ENCODE measurements at regions not wholly inside any gene's neighbourhood (a gene's known extent, or its start where the extent isn't known, plus 50 kb on each side); places are given as distances from the start of the nearest gene placed in this dataset.

GRCh38 chr20:40932436-40932835 is 96.2 kb upstream of the TOP1 start:
- Histone ChIP-seq H3K4me1 (ENCODE audit: control insufficient read depth, insufficient read depth, low read length) (no peaks in the 10 kb centered on the region), H3K9ac (ENCODE audit: extremely low read depth, low read length, poor library complexity, severe bottlenecking) (no peak overlapping the region), H3K9me3 (ENCODE audit: control insufficient read depth, low read length) (no peaks in the 10 kb centered on the region), H3K4me3 (ENCODE audit: low read length) (no peak overlapping the region), H3K27ac (ENCODE audit: low read depth, low read length) (no peak overlapping the region), H3K27me3 (ENCODE audit: control insufficient read depth, insufficient read depth, low read length, poor library complexity, severe bottlenecking) (no peaks in the 10 kb centered on the region), H3K36me3 (ENCODE audit: control insufficient read depth, insufficient read depth, low read length) (no peaks in the 10 kb centered on the region)
- no peak overlapping the region for H3K4me3 Mint-ChIP-seq
- TF ChIP-seq CTCF (conservative IDR thresholded peaks at IDR 0.05) = no peak
- H3K4me1 Mint-ChIP-seq = no peaks in the 10 kb centered on the region
- DNase-seq = no peak
- no peaks in the 10 kb centered on the region for H3K27me3 Mint-ChIP-seq (ENCODE audit: insufficient read depth)
- 91% methylated on average over 1 of the region's 1 CpG; no CpG with 5 or more reads in 1 of the 2 experiments for WGBS, 2 experiments (ENCODE audit: insufficient coverage in 1 of 2, insufficient read length in 1 of 2)
- H3K27ac Mint-ChIP-seq = no peak overlapping the region
- no peaks in the 10 kb centered on the region for H3K9me3 Mint-ChIP-seq
- H3K36me3 Mint-ChIP-seq (ENCODE audit: low read depth) = no peaks in the 10 kb centered on the region

- Histone ChIP-seq H3K27ac (ENCODE audit: low read depth, low read length) (no peak overlapping the region), H3K4me1 (ENCODE audit: control insufficient read depth, insufficient read depth, low read length) (no peaks in the 10 kb centered on the region), H3K27me3 (ENCODE audit: control insufficient read depth, insufficient read depth, low read length, poor library complexity, severe bottlenecking) (no peaks in the 10 kb centered on the region), H3K9ac (ENCODE audit: extremely low read depth, low read length, poor library complexity, severe bottlenecking) (no peak overlapping the region), H3K4me3 (ENCODE audit: low read length) (no peak overlapping the region), H3K9me3 (ENCODE audit: control insufficient read depth, low read length) (no peaks in the 10 kb centered on the region), H3K36me3 (ENCODE audit: control insufficient read depth, insufficient read depth, low read length) (no peaks in the 10 kb centered on the region)
- DNase-seq = no peak
- no peak for TF ChIP-seq CTCF (conservative IDR thresholded peaks at IDR 0.05)
- no peaks in the 10 kb centered on the region for H3K36me3 Mint-ChIP-seq (ENCODE audit: low read depth)
- no peaks in the 10 kb centered on the region for H3K4me1 Mint-ChIP-seq
- no peak overlapping the region for H3K4me3 Mint-ChIP-seq
- no peak overlapping the region for H3K27ac Mint-ChIP-seq
- peaks cover 2% of the 10 kb centered on the region for H3K27me3 Mint-ChIP-seq (ENCODE audit: insufficient read depth)
- 88 to 100% methylated on average over 1 of the region's 1 CpG for WGBS, 2 experiments (ENCODE audit: insufficient coverage in 1 of 2, insufficient read length in 1 of 2)
- H3K9me3 Mint-ChIP-seq = no peaks in the 10 kb centered on the region
These were observed 94.9 kb upstream of the TOP1 start for GRCh38 chr20:40933758-40934157.

- Mint-ChIP-seq H3K36me3 (ENCODE audit: low read depth) (no peaks in the 10 kb centered on the region), H3K9me3 (no peaks in the 10 kb centered on the region), H3K27ac (no peak overlapping the region), H3K4me3 (no peak overlapping the region), H3K4me1 (no peaks in the 10 kb centered on the region), H3K27me3 (ENCODE audit: insufficient read depth) (peaks cover 2% of the 10 kb centered on the region)
- Histone ChIP-seq H3K36me3 (ENCODE audit: control insufficient read depth, insufficient read depth, low read length) (no peaks in the 10 kb centered on the region), H3K9me3 (ENCODE audit: control insufficient read depth, low read length) (no peaks in the 10 kb centered on the region), H3K4me1 (ENCODE audit: control insufficient read depth, insufficient read depth, low read length) (no peaks in the 10 kb centered on the region), H3K4me3 (ENCODE audit: low read length) (no peak overlapping the region), H3K9ac (ENCODE audit: extremely low read depth, low read length, poor library complexity, severe bottlenecking) (no peak overlapping the region), H3K27ac (ENCODE audit: low read depth, low read length) (no peak overlapping the region), H3K27me3 (ENCODE audit: control insufficient read depth, insufficient read depth, low read length, poor library complexity, severe bottlenecking) (no peaks in the 10 kb centered on the region)
- WGBS, 2 experiments (ENCODE audit: insufficient coverage in 1 of 2, insufficient read length in 1 of 2) = 65 to 82% methylated on average over 4 of the region's 4 CpGs
- peak; percentile 76 for DNase-seq
- TF ChIP-seq CTCF (conservative IDR thresholded peaks at IDR 0.05) = peak; percentile 70
These were observed 90.6 kb upstream of the TOP1 start for GRCh38 chr20:40938020-40938419.
